NCI-H226 (cell line): ENCODE measurements at regions not wholly inside any gene's neighbourhood (a gene's known extent, or its start where the extent isn't known, plus 50 kb on each side); places are given as distances from the start of the nearest gene placed in this dataset.

ENCODE experiments used
- DNase-seq: peaks from one replicate; pipeline ENCODE4 v3.0.0-alpha.2; 2015

DNA sequence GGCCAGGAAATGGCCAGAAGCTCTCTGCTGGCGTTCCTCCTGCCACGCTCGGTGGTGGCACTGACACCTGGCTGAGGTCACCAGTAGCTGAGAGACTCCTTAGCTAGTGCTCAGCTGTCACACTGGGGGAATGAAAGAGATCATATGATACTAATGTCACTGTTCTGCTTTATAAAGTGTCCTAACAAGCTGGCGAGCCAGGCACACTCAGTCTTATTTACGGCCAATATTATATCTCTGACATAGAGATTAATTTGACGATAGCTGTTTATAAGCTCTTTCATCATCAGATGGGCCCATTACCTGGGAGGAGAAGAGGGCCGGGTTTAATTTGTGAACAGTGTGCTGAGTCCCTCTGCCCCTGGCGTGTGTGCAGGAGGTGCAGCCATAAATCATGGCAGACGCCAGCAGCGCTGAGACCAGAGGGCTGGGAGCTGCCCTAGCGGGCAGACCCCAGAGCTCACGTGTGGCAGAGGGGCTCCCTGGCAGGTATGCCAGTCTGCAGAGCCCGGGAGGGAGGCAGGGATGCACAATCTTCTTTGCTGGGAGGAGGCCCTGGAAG is 246.5 kb downstream of the HAUS1 start:
- no peak for DNase-seq

DNA sequence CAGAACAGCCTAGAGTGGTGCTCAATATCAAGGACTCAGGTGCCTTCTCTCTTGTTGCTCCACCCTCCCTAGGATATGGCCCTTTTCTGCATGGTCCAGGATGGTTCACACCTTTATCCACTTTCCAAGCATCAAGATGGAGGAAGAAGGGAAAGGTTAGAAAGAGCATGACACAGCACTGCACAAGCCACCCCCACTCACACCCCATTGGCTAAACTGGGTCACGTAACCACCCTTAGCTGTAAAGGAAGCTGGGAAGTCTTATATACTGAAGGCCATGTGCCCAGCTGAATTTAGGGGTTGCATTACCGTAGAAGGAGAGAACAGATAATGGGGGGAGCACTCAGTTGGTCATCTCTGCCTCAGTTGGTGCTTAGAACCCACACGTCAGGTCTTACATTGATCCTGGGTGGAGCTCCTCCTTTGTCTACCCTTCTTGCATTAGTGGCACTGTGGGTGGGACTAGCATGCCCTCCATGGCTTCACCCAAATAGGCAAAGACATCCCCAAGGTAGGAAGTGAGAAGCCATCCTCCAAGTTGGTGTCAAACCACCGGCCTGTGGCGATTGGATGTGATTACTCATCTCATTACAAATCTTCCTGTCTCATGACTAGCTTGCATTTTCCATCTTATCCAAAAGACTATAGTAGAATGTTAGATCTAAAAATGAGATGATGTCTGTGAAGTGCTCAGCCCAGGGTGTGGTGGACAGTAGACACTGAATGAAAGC is 248.5 kb downstream of the HAUS1 start:
- DNase-seq = no peak

DNA sequence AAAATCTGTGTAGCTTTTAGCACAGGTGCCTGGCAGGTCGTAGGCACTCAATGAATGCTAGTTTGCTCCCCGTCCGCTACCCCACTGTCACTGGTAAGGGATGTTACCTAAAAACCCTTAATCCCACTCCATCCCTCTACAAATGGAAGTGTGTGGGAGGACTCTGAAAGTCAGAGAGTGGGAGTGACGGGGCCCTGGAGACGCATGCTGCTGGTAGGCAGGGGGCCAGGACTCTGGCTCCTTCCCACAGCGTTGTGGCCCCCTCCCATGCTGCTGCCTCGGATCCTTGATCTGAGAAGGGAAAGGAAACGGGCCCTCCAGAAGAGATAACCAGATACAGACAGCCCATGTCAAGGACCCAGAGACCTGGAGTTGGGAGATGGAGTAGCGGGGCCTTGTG is 249.3 kb downstream of the HAUS1 start:
- no peak for DNase-seq

DNA sequence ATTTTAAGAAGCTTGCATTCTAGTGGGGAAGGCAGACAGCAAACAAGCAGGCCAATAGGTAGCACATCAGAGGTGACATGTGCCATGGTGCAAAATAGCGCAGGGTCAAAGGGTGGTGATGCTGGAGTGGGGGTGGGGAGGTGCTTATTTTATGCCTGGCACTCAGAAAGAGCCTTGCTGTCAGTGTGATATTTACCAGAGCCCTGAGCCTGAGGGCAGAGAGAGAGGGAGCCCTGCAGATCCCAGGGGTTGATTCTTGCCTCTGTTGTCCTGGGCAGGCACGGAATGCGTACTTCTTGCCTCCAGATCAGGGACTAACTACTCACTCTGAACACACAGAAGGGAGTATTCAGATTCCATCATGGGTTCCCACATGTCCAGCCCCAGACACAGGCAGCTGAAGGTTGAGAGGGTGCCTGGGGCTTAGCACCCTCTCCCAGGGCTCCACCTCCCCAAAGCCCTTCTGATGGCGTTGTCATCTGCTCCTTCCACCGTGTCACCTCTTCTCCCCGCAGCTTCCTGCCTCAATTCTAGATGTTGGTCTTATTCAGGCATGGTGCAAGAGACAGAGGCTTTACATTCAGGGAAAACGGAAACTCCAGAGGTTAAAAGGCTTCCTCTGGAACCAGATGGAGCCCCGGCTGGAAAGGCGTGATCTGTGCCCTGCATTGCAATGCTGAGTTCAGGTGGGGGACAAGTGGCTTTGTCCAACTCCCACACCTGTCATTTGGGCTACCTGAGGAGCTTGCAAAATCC is 252.3 kb downstream of the HAUS1 start:
- no peak for DNase-seq

DNA sequence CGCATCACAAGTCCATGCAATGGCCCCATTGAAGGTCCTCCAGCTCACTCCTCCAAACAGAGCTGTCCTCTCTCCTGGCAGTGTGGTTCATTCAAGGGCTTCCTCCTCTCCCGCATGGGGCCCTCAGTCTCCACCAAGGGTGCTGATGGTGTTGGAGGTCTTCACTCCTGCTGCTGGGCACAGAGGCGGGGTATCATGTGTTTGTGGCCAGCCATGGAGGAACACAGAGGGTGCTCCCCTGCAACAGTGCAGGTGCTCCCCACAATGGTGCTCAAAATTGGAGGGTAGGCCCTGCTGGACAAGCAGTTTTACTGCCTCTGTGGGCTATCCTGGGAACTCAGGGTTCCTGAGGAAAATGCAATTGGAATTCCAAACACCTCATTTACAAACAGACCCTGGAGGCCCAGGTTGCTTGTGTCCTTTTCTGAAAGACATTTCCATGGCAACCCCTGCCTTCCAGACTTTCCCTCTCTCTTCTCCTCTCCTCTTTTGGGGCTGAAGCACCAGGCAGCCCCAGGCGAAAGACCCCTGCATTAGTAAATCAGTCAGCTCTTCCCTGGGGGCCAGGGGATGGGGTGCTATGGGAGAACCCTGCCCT is 256.0 kb downstream of the HAUS1 start:
- DNase-seq = no peak

DNA sequence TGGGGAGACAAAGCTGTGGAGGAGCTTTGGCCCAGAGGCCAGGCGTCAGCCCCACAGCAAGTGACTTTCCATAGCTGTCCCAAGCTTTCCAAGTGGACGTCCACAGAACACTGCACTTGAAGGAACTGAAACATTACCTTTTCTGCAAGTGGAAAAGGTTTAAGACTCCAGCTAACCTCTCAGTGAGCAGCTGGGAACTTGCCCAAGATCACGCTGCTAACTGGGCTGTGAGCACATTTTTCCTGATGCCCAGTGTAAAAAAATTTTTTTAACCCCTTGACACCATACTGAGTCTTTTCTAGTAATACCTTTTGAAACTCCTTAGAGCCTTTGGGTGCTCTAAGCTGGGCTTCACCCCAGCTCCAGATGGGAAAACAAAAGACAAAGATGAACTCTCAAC is 256.7 kb downstream of the HAUS1 start:
- no peak for DNase-seq

DNA sequence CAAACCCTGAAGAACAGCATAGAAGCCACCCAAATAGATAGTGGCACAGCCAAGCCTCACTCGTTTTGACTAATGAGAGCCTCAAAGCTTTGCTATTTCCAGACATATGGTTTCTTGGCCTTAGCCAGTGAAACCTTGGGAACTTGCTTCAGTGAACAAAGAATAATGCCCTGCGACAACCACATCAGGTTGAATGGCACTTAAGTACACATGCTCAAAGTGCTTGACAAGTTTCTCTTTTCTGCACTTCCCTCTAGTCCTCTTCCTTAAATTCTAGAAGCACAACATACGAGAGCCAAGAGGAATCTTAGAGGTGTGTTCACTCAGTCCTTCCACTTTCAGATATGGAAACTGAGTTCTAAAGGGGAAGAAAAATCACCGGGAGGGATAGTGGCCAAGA is 258.3 kb downstream of the HAUS1 start:
- no peak for DNase-seq

DNA sequence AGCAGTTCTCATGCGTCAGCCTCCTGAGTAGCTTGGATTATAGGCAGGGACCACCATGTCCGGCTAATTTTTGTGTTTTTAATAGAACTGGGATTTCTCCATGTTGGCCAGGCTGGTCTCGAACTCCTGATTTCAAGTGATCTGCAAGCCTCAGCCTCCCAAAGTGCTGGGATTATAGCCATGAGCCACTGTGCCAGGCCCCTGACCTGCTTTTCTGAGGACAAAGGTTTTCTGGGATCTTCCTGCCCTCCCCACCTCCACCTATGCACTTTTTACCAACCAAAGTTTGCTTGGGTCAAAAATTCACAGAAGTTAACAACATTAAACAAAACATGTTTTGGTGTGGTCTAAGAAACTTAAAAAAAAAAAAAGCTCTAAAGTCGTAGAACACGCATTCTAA is 259.9 kb downstream of the HAUS1 start:
- DNase-seq = no peak

DNA sequence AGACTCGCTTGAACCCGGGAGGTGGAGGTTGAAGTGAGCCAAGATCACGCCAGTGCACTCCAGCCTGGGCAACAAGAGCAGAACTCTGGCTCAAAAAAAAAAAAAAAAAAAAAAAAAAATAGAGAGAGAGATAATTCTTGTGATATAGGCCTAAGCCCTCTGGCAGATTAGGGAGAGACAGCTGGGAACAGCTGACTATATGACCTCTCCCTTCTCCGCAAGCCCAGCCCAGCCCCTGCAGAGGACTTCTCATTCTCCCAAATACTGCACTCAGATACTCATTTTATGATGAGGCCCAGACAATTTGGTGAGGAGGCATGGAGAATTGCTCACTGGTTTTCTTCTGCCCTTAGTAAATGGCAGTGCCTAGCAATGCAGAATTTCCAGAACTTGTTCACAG is 262.0 kb downstream of the HAUS1 start:
- no peak for DNase-seq

DNA sequence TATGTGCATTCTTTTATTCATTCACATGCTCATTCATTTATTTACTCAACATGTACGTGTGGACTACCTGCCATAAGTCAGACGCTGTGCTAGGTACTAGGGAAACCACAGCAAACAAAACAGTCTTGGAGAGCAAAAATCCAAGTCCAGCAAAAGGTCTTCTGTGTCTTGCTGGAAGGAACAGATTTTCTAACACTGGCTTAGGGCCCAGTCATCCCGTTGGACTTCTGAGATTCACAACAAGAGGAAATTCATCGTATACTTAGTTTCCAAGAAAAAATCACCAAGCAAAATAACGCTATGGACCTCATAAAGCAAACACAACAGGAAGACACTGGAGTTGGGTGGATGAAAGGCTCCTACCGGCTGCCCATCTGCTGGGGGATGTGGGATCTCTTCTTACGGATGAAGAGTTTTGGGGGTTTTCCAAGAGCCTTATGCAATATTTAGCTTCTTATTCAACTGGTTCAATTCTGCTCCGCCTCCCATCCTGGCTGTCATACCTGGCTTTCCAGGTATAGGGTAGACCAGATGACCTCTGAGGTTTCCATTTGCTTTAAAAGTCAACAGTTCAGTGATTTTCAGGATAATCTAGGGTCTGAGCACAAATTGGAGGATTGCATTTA is 262.7 kb downstream of the HAUS1 start:
- DNase-seq = no peak

DNA sequence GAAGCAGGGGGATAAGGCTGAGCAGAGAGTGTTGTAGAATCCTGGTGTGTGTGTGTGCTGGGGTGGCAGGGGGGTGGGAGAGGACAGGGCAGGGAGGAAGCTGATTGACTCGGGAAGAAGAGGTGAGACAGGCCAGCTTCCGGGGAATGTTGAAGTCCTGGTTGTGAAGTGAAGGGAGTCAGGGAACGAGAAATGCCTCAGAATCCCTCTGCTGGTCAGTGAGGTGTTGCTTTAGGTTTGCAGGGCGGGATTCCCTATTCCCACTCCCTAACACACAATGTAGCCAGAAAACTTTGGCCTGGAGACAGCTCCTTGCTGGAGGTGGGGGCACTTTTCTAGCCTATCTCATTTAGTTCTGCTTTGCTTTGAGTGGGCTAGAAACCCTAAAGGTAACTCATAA is 265.1 kb downstream of the HAUS1 start:
- DNase-seq = no peak

DNA sequence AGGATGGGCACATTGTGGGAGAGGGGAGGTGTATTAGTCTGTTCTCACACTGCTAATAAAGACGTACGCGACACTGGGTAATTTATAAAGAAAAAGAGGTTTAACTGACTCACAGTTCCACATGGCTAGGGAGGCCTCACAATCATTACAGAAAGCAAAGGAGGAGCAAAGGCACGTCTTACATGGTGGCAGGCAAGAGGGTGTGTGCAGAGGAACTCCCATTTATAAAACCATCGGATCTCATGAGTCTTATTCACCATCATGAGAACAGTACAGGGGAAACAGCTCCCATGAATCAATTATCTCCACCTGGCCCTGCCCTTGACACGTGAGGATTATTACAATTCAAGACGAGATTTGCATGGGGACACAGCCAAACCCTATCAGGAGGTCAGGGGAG is 266.7 kb downstream of the HAUS1 start:
- DNase-seq = no peak

DNA sequence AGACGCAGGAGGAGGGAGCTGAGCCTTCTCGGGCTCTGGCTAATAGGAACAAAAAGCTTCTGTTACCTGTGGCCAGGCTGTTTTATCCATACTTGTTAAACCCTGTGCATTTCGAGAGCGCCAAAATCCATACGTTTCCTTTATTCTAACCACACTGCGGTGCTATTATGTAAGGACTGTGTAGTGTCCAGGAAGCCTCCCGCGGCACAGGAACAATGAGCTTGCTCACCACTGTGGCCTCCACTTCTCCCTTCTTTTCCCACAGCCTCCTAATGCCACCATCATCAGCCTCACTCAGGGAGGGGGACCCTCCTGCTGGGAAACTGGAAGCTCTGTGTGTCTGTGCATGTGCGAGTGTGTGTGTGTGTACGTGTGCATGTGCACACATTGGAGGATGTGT is 268.5 kb downstream of the HAUS1 start:
- no peak for DNase-seq

DNA sequence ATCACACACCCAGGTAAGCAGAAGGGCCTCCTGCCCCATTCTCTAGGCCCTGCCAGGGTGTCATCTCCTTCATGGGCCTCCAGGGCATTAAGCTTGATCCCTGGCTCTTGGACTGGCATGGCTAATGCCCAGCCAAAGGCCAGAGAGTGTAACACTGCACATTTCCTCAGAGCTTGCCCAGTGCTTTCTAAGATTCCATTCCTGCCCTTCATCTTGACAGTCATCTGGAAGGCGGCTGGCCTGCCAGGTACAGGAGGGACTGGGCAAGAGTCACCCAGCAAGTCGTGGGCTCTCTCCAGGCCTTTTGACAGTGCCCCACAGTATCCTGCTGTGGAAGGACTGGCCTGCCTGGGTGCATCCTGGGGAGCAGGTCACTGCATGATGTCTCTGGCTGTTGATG is 268.9 kb downstream of the HAUS1 start:
- DNase-seq = no peak

DNA sequence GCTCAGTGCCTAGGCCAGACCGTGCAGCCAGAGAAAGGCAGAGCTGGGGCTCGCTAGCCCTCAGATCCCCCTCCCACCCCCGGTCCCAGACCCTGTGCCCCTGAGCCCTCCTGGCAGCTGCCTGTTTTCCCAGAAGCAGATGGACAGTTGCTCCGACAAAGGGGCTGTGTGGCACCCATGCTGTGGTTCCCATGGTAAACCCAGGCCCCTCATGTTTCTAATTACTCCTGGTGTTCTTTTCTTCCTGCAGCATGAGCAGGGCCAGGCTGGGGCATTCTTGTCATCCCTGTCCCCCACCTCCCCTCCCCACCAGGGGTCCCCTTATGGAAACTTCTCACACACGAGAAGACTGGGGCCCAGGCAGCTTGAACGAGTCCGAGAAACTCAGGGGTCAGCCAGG is 269.6 kb downstream of the HAUS1 start:
- no peak for DNase-seq

DNA sequence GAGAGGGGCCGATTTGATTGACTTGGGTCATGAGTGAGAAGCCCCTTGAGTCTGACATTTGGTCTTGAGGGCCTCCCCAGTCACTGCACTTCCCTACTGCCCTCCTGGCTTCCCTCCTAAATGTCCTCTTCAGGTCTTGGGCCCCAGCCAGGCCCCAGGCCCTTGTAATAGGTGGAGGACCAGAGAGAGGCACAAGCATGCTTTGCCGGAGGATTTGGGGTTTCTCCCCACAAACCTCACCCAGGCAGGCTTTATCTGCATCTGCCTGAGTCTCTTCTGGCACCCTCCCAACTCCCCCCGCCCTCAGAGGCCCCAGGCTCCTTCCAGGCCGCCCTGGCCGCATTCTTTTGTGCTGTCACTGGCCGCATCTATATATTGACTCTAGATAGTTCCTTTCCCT is 270.7 kb downstream of the HAUS1 start:
- DNase-seq = no peak

DNA sequence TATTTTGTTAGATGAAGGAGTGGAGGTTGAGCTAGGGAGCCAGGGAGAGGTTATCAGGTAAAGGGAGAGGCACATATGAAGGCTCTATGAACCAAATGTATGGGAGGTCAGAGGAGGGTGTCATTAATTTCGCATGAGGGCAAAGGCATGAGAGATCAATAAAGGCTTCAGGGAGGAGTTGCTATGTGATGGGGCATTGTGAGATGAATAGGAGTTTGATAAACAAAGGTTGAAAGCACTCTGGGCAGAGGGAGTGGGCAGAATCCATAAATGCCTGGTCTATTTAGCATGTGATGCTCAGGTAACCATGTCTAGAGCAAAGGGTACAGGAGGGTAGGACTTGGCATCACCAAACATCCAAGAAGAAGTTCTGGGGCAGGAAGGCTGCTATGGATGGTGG is 273.4 kb downstream of the HAUS1 start:
- no peak for DNase-seq

DNA sequence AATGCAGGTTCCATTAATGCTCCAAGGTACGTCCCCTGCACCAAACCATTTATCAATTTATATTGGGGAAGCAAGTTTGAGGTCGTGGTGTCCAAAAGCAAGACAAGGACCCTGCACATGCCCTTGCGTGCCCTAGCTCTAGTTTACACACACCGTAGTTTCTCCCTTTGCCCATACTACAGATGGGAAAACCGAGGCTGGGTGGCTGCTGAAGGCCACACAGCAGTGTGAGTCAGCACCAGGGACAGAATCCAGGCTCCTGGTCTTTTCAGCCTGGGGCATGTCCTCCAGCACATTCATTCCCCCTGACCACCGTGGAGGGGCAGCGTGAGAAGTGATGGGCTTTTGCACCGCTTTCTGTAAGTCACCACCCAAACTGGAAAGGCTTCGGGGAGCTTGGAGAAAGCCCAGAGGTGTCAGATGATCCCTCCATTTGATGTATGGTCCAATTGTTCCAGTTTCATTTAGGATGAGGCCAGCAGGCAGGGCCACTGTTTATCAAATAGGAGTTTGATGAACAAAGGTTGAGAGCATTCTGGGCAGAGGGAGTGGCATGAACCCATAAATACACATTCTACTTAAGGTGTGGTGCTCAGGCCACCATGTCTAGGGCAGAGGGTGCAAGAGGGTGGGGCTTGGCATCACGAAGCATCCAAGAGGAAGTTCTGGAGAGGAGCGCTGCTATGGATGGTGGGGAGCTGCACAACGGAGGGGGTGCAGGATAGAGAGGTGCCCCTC is 274.1 kb downstream of the HAUS1 start:
- no peak for DNase-seq

DNA sequence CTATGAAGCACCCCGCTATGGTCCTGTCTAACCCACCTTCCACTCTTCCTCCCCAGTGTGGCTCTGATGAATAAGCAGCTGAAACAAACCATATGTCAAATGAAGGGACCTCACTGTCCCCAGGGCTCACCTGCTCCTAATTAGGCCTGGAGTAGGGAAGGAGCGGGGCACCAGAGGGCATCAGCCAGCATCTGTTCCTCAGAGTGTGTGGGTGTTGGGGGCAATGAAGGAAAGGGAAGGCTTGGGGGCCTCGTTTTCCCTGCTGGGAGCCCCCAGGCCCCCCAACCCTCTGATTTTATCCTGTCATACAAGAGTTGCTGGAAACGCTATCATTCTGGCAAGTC is 274.7 kb downstream of the HAUS1 start:
- DNase-seq = no peak

DNA sequence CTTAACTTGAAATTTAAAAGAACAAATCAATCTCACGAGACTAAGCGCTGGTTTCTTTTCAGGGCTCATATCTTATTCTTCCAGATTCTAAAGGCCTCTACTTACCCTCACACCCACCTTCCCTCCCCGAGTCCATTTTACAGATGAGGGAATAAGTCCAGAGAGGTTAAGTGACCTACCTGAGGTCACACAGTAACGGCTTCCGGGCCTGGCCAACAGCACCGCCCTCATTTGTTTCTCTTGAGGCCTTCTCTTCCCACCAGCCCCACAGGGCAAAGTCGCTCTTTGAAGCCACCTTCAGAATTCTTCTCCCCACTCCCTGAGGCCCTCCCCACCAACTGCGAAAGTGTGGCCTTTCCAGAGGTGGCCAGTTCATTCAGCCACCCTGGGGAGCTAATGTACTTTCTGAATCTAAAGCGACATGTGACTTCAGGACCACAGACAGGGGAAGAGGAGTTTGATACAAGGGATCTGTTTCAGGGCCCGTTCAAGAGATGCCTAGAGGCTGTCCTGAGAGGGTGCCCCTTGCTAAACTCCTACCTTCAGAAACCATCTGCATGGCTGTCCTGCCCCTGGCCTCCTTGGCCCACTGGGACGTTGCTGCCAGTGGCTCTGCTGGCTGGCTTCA is 275.3 kb downstream of the HAUS1 start:
- DNase-seq = no peak

DNA sequence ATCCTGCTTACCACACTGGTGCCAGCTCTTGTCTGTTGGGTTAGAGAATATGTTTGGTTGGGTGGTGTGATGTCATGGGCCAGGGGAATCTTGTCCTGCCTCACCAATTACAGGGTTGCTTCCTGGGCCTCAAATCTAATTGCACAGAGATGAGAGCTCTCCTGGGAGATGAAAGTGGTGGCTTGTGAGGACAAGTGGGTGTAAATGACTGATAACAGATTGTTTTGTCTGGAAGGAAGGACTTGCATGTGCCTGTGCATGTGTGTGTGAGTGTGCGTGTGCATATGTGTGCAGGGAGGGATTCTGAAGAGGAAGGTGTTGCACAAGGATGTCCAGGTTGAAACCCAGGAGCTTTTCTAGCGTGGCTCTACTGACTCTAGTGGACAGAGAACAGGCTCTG is 271.9 kb downstream of the LOXHD1 start:
- DNase-seq = no peak

DNA sequence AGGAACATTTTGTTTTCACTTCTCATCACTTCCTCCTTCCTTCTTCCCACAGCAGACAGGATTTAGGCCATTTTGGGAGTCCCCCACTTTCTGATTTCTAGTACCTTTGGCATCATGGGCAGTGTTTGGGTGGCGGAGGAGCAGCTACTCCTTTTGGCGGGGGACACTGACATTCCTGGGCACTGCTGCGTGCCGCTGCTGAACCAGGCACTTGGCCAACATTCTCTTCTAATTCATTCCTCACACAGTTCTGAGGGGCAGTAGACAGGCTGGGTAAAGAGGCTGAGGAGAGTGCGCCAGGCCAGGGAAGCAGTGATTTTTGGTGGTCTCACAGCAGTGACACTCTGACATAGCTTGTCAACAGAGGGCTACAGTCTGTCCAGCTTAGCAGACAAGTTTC is 270.2 kb downstream of the LOXHD1 start:
- no peak for DNase-seq
